NOMO-1 (cell line): ENCODE measurements at regions not wholly inside any gene's neighbourhood (a gene's known extent, or its start where the extent isn't known, plus 50 kb on each side); places are given as distances from the start of the nearest gene placed in this dataset.
"Not testable (repeated sequence)": the region's sequence is repeated elsewhere in the genome, so short reads cannot be mapped to it uniquely, and the experiment has no call there.

ENCODE experiments used
- DNase-seq, 2 experiments: peaks; one replicate each; lab custom pipeline; 2025; ENCODE audit not compliant: unreplicated experiment in 2 of 2; lab: John Stamatoyannopoulos, UW

- peak; percentile 5 to 11 for DNase-seq
Observed at GRCh38 chr1:185551008-185551407, 183.2 kb upstream of the HMCN1 start.

- DNase-seq, result no peak
Observed at GRCh38 chr1:185549906-185550305, 184.3 kb upstream of the HMCN1 start.

DNA sequence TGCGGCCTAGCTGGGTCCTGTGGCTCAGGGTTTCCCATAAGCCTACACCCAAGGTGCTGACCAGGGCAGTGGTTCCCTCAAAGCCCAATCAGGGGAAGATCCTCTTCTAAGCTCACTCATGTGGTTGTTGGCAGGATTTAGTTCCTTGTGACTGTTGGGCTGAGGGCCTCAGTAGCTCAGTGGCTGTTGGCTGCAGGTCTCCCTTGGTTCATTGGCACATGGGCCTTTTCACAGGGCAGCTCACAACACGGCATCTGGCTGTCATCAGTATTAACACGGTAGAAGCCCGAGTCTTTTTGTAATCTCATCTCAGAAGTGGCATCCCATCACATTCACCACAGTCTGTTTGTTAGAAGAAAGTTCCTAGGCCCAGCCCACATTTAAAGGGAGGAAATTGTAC, 188.2 kb upstream of the HMCN1 start:
- DNase-seq, result no peak

DNA sequence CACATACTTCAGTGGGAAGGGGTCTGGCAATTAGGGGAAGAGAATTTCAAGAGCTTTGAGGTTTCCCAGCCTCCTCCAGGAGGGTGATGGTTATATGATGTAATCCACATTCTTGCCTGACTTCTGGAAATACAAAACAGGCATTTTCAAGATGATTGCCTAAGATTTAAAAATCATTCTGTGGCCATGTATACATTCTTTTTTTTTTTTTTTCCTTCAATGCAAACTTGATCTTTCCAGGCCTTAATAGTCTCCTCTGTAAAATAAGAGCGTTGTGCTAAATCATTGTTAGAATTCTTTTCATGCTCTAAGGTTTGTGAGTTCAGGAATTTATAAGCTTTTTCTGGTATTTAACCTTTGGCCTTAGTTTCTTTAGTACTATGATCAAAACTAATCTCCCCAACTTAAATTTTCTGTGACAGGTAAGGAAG, 192.3 kb upstream of the HMCN1 start:
- DNase-seq, result no peak

GRCh38 chr1:185540295-185540694, 193.9 kb upstream of the HMCN1 start:
- no peak for DNase-seq

- no peak for DNase-seq
Observed at GRCh38 chr1:185539277-185539943, 194.8 kb upstream of the HMCN1 start.

- DNase-seq, result not testable (repeated sequence)
Observed at GRCh38 chr1:185538309-185538898, 195.8 kb upstream of the HMCN1 start.

GRCh38 chr1:185537596-185537995, 196.6 kb upstream of the HMCN1 start:
- no peak for DNase-seq

DNA sequence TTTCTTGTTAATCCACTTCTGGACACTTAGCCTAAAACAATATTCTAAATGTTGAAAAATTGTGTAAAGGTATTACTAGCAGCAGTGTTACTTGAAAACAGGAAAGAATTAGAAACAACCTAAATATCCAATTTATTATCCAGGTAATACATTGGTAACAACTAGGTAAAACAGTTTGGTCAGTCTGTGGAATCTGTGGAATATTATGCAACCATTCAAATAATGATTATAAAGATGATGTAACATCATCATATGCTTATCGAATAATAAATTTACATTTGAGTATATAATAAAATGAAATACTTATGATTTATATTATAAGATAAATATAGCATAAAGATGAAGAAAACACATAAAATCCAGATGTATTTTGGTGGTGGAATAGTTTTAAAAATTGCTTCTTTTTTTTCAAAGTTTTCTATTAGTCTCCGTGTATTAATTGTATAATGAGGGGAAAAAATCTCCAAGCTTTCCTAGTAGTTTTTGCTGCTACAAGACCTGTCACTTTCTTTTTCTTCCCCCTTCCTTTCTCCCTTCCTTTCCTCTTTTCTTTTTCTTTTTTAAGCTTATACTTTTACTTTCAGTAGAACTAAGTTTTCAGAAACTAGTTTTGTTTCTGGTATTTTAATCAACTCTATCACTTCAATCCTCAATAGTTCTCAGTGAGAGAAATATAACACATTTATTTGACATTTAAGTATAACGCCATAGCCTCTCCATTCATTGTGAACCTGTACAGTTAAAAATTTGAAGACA, 197.8 kb upstream of the HMCN1 start:
- DNase-seq, result no peak

- DNase-seq, result peak in 1 of 2 experiments; percentile 58
Observed at GRCh38 chr1:185535621-185536020, 198.6 kb upstream of the HMCN1 start.

GRCh38 chr1:185534801-185535200, 199.4 kb upstream of the HMCN1 start:
- peak; percentile 84 to 94 for DNase-seq

- DNase-seq, result peak; percentile 54 to 62
Observed at GRCh38 chr1:185533596-185533995, 200.6 kb upstream of the HMCN1 start.

GRCh38 chr1:185532856-185533255, 201.3 kb upstream of the HMCN1 start:
- DNase-seq, result no peak

DNA sequence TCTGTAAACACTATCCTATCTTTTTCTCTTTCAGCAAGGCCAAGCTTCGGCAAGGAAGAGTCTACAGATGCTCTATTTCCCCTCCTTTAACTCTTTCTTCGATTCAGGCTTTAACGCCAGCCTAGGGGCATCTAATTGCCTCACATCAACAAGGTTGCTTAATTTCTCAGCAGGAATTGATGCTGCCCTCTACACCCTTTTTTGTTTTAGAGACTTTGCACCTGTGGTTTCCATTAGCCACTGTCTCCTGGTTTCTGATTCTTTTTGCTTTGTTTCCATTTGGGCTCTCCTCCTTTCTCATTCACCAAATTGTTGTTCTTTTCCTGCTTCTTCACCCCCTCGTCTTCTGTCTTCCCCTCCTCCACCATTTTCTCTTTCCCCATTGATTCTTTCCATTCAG, 202.4 kb upstream of the HMCN1 start:
- DNase-seq, result no peak

DNA sequence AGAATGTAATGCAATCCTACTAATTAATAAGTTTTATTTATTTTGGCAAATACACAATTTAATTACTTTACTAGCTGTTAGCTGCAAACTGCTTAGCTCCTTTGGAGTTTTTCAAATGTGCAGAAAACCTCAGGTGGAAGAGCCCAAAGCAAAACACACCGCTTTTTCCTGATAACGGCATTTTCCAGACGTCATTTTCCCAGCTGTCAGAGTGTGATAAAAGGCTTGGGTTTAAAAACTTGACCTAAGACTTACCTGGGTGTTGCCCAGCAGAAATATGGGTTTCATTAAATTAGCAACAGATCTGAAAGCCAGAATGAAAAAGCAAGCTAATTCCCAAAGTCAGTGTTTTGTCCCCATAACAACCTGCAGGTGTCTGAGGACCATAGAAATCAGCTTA, 204.0 kb upstream of the HMCN1 start:
- no peak for DNase-seq

GRCh38 chr1:185529673-185530072, 204.5 kb upstream of the HMCN1 start:
- no peak for DNase-seq

- no peak for DNase-seq
Observed at GRCh38 chr1:185528084-185528676, 206.0 kb upstream of the HMCN1 start.

- peak; percentile 20 to 67 for DNase-seq
Observed at GRCh38 chr1:185526344-185527307, 207.6 kb upstream of the HMCN1 start.

- DNase-seq, result peak; percentile 45 to 92
Observed at GRCh38 chr1:185520188-185520920, 203.3 kb upstream of the IVNS1ABP start.
